ENCODE measurements at regions not wholly inside any gene's neighbourhood (a gene's known extent, or its start where the extent isn't known, plus 50 kb on each side); places are given as distances from the start of the nearest gene placed in this dataset.

GRCh38 chr5:18496041-18496440, 861.8 kb downstream of the TAF11L14 start:
- DNase-seq (ENCODE audit: extremely low spot score in 2 of 2), result no peak
- Histone ChIP-seq H3K9me3 (no peaks in the 10 kb centered on the region), H3K27ac (no peak overlapping the region), H3K36me3 (no peaks in the 10 kb centered on the region), H3K4me1 (no peaks in the 10 kb centered on the region), H3K4me3 (no peak overlapping the region), H3K27me3 (no peaks in the 10 kb centered on the region)
- intact Hi-C loops (cut with DNase I), result no loop called here
- no peak for TF ChIP-seq POLR2AphosphoS5 (IDR thresholded peaks at IDR 0.05; ENCODE audit: insufficient read depth in 1 of 2, low read depth in 1 of 2)
- no peak for TF ChIP-seq CTCF (IDR thresholded peaks at IDR 0.05)
- no peak for TF ChIP-seq POLR2A (IDR thresholded peaks at IDR 0.05)

GRCh38 chr5:18497089-18497488, 862.8 kb downstream of the TAF11L14 start:
- no peaks in the 10 kb centered on the region for H3K36me3 ChIP-seq
- no peak overlapping the region for H3K4me3 ChIP-seq
- no peak for DNase-seq (ENCODE audit: extremely low spot score in 2 of 2)
- TF ChIP-seq POLR2AphosphoS5 (IDR thresholded peaks at IDR 0.05; ENCODE audit: insufficient read depth in 1 of 2, low read depth in 1 of 2), result no peak
- no peak for TF ChIP-seq CTCF (IDR thresholded peaks at IDR 0.05)
- TF ChIP-seq POLR2A (IDR thresholded peaks at IDR 0.05), result no peak
- no peaks in the 10 kb centered on the region for H3K9me3 ChIP-seq
- intact Hi-C loops (cut with DNase I), result no loop called here
- H3K27ac ChIP-seq, result no peak overlapping the region
- no peaks in the 10 kb centered on the region for H3K4me1 ChIP-seq
- no peaks in the 10 kb centered on the region for H3K27me3 ChIP-seq

- TF ChIP-seq POLR2AphosphoS5 (IDR thresholded peaks at IDR 0.05; ENCODE audit: insufficient read depth in 1 of 2, low read depth in 1 of 2), result no peak
- no peak for TF ChIP-seq CTCF (IDR thresholded peaks at IDR 0.05)
- TF ChIP-seq POLR2A (IDR thresholded peaks at IDR 0.05), result no peak
- H3K9me3 ChIP-seq, result no peaks in the 10 kb centered on the region
- no peaks in the 10 kb centered on the region for H3K4me1 ChIP-seq
- H3K4me3 ChIP-seq, result no peak overlapping the region
- DNase-seq (ENCODE audit: extremely low spot score in 2 of 2), result no peak
- H3K27ac ChIP-seq, result no peak overlapping the region
- no peaks in the 10 kb centered on the region for H3K36me3 ChIP-seq
- intact Hi-C loops (cut with DNase I), result no loop called here
- H3K27me3 ChIP-seq, result no peaks in the 10 kb centered on the region
Measured at GRCh38 chr5:18503797-18504328, 869.6 kb downstream of the TAF11L14 start.

GRCh38 chr5:18507114-18507513, 872.9 kb downstream of the TAF11L14 start:
- Histone ChIP-seq H3K36me3 (no peaks in the 10 kb centered on the region), H3K27me3 (no peaks in the 10 kb centered on the region), H3K9me3 (no peaks in the 10 kb centered on the region), H3K4me3 (no peak overlapping the region), H3K27ac (no peak overlapping the region), H3K4me1 (no peaks in the 10 kb centered on the region)
- TF ChIP-seq POLR2AphosphoS5 (IDR thresholded peaks at IDR 0.05; ENCODE audit: insufficient read depth in 1 of 2, low read depth in 1 of 2) (no peak), POLR2A (IDR thresholded peaks at IDR 0.05) (no peak), CTCF (IDR thresholded peaks at IDR 0.05) (no peak)
- intact Hi-C loops (cut with DNase I), result no loop called here
- DNase-seq (ENCODE audit: extremely low spot score in 2 of 2), result no peak

- no peaks in the 10 kb centered on the region for H3K27me3 ChIP-seq
- H3K9me3 ChIP-seq, result no peaks in the 10 kb centered on the region
- no peak overlapping the region for H3K4me3 ChIP-seq
- TF ChIP-seq POLR2A (IDR thresholded peaks at IDR 0.05) (no peak), POLR2AphosphoS5 (IDR thresholded peaks at IDR 0.05; ENCODE audit: insufficient read depth in 1 of 2, low read depth in 1 of 2) (no peak), CTCF (IDR thresholded peaks at IDR 0.05) (no peak)
- no peak overlapping the region for H3K27ac ChIP-seq
- no peaks in the 10 kb centered on the region for H3K36me3 ChIP-seq
- no peaks in the 10 kb centered on the region for H3K4me1 ChIP-seq
- no peak for DNase-seq (ENCODE audit: extremely low spot score in 2 of 2)
- intact Hi-C loops (cut with DNase I), result no loop called here
Measured at GRCh38 chr5:18517641-18518380, 883.6 kb downstream of the TAF11L14 start.

Measured in vagina (tissue), 2 donors.